DND-41 (cell line): ENCODE measurements at regions not wholly inside any gene's neighbourhood (a gene's known extent, or its start where the extent isn't known, plus 50 kb on each side); places are given as distances from the start of the nearest gene placed in this dataset.

Source experiments
- EZH2 ChIP-seq: IDR thresholded peaks from 3 replicates; pipeline ENCODE4 v1.6.1; 2012; ENCODE audit warnings: borderline replicate concordance, low read depth, mild to moderate bottlenecking, moderate library complexity, low read length, inconsistent platforms; ENCODE audit not compliant: severe bottlenecking
- TF ChIP-seq, protein P1 (sequence below): IDR thresholded peaks from 2 replicates; pipeline ENCODE4 v1.5.1; 2012; ENCODE audit warnings: borderline replicate concordance, low read length, moderate library complexity, mild to moderate bottlenecking; ENCODE audit not compliant: poor library complexity, severe bottlenecking; ENCODE audit errors: extremely low read depth

DNA sequence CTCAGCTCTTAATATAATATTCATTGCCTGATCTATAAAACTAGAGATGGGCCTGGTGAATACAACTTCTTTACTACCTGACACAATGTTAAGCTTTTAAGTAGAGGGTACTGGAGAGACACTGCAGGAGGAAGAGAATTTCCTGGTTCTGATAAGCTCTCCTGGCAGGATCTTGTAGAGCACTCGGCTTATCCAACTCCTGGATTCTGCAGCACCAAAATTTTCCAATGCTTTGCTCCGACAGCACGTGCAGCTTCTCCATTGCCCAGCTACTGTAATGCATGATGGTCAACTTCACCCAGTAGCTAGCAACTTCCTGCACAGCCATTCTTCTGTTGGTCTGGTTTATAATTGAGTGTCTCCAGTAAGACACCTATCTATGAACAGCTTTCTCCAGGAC lies 686.2 kb upstream of the BOD1L1 start:
- TF ChIP-seq, protein P1, sequence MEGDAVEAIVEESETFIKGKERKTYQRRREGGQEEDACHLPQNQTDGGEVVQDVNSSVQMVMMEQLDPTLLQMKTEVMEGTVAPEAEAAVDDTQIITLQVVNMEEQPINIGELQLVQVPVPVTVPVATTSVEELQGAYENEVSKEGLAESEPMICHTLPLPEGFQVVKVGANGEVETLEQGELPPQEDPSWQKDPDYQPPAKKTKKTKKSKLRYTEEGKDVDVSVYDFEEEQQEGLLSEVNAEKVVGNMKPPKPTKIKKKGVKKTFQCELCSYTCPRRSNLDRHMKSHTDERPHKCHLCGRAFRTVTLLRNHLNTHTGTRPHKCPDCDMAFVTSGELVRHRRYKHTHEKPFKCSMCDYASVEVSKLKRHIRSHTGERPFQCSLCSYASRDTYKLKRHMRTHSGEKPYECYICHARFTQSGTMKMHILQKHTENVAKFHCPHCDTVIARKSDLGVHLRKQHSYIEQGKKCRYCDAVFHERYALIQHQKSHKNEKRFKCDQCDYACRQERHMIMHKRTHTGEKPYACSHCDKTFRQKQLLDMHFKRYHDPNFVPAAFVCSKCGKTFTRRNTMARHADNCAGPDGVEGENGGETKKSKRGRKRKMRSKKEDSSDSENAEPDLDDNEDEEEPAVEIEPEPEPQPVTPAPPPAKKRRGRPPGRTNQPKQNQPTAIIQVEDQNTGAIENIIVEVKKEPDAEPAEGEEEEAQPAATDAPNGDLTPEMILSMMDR, result no peak
- TF ChIP-seq EZH2, result no peak
